Stomach (tissue), 4 donors: ENCODE measurements at regions not wholly inside any gene's neighbourhood (a gene's known extent, or its start where the extent isn't known, plus 50 kb on each side); places are given as distances from the start of the nearest gene placed in this dataset.

Experiments used
- CTCF ChIP-seq, 7 experiments: fragments of 450-650 bp in 4 of 7; fragments of 200-600 bp in 3 of 7; sonication (generic) in 3 of 7; IDR thresholded peaks; one replicate each; pipeline ENCODE4 v1.5.1; 2016 to 2019; ENCODE audit warnings: antibody characterized with exemption in 7 of 7, control low read depth in 2 of 7, mild to moderate bottlenecking in 1 of 7
- EP300 ChIP-seq: sonication (generic); formaldehyde crosslinking; IDR thresholded peaks from one replicate; pipeline ENCODE4 v1.6.1; 2017; ENCODE audit warnings: antibody characterized with exemption
- POLR2A ChIP-seq, 4 donors: fragments of 450-650 bp; IDR thresholded peaks; one replicate each; pipeline ENCODE4 v1.6.1; 2016; ENCODE audit warnings: antibody characterized with exemption in 4 of 4, control low read depth in 2 of 4, mild to moderate bottlenecking in 1 of 4, moderate library complexity in 1 of 4
- POLR2AphosphoS5 ChIP-seq, 3 donors: sonication (generic); formaldehyde crosslinking; IDR thresholded peaks; one replicate each; pipeline ENCODE4 v1.6.1; 2016; ENCODE audit warnings: antibody characterized with exemption in 3 of 3

- no peak for TF ChIP-seq POLR2A (IDR thresholded peaks at IDR 0.05)
- no peak for TF ChIP-seq CTCF (IDR thresholded peaks at IDR 0.05)
- TF ChIP-seq POLR2AphosphoS5 (IDR thresholded peaks at IDR 0.05) = no peak
- TF ChIP-seq EP300 = no peak
These were observed 390.5 kb upstream of the TECRL start for GRCh38 chr4:64799751-64800150.
